ENCODE measurements at regions not wholly inside any gene's neighbourhood (a gene's known extent, or its start where the extent isn't known, plus 50 kb on each side); places are given as distances from the start of the nearest gene placed in this dataset.

DNA sequence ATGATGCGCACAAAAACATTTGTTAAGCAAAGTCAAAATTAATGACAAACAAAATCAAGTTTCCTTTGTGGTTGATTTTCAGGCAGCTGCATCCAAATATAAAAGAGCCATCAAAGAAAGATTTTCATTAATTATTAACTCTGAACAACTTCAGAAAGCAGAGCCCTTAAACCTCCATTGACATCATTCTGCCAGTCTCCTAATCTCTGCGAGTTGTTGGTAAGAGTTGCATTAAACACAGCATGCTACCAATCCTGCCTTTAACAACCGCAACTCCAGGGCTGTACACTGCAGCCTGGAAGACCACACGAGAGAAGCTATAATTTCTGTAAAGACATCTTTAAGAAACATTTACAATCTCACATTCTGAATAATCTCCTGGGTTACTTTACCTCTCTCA is 204.6 kb downstream of the NR2F2 start:
- Histone ChIP-seq H2AFZ (ENCODE audit: control insufficient read depth, low read length) (no peak overlapping the region), H3K4me2 (ENCODE audit: control insufficient read depth, extremely low read depth, insufficient read depth, low read depth, low read length) (no peak overlapping the region), H3K36me3 (ENCODE audit: control insufficient read depth in 2 of 2, extremely low read depth in 1 of 2, insufficient read depth in 2 of 2, low read length in 2 of 2) (no peaks in the 10 kb centered on the region), H3K27ac (ENCODE audit: control insufficient read depth, insufficient read depth, low read length) (no peak overlapping the region), H4K20me1 (ENCODE audit: control insufficient read depth, extremely low read depth, insufficient read depth, low read length) (no peaks in the 10 kb centered on the region), H3K27me3 (ENCODE audit: control insufficient read depth, extremely low read depth, insufficient read depth, low read length) (no peaks in the 10 kb centered on the region), H3K9me3 (ENCODE audit: control insufficient read depth, low read depth, low read length) (no peaks in the 10 kb centered on the region), H3K4me3 (ENCODE audit: control insufficient read depth in 2 of 3, extremely low read depth in 1 of 3, insufficient read depth in 2 of 3, low read depth in 1 of 3, low read length in 3 of 3) (no peak overlapping the region), H3K9me1 (ENCODE audit: control insufficient read depth, extremely low read depth, insufficient read depth, low read length) (no peaks in the 10 kb centered on the region), H3K4me1 (ENCODE audit: control insufficient read depth, extremely low read depth, insufficient read depth, low read length) (no peaks in the 10 kb centered on the region), H3K9ac (ENCODE audit: control insufficient read depth, extremely low read depth, insufficient read depth, low read length) (no peak overlapping the region), H3K79me2 (ENCODE audit: control insufficient read depth, insufficient read depth, low read length) (no peaks in the 10 kb centered on the region)
- FAIRE-seq (no peak), DNase-seq (ENCODE audit: low read depth, low spot score) (no peak)
- TF ChIP-seq EZH2 (IDR thresholded peaks at IDR 0.05; ENCODE audit: low read length) (no peak), CTCF (optimal IDR thresholded peaks at IDR 0.05 in 1 of 3, IDR thresholded peaks at IDR 0.05 in 1 of 3, conservative IDR thresholded peaks at IDR 0.05 in 1 of 3; ENCODE audit: extremely low read depth in 1 of 3, insufficient read depth in 2 of 3, low read length in 3 of 3) (no peak)
- dilution Hi-C loops (cut with MboI; ENCODE audit: extremely low pct_ligation_motif_present, low sequenced_read_pairs): no loop called here

- Histone ChIP-seq H3K27ac (ENCODE audit: control insufficient read depth, insufficient read depth, low read length) (no peak overlapping the region), H3K9ac (ENCODE audit: control insufficient read depth, extremely low read depth, insufficient read depth, low read length) (no peak overlapping the region), H4K20me1 (ENCODE audit: control insufficient read depth, extremely low read depth, insufficient read depth, low read length) (no peaks in the 10 kb centered on the region), H3K36me3 (ENCODE audit: control insufficient read depth in 2 of 2, extremely low read depth in 1 of 2, insufficient read depth in 2 of 2, low read length in 2 of 2) (no peaks in the 10 kb centered on the region), H3K9me3 (ENCODE audit: control insufficient read depth, low read depth, low read length) (no peaks in the 10 kb centered on the region), H3K4me1 (ENCODE audit: control insufficient read depth, extremely low read depth, insufficient read depth, low read length) (no peaks in the 10 kb centered on the region), H2AFZ (ENCODE audit: control insufficient read depth, low read length) (no peak overlapping the region), H3K4me2 (ENCODE audit: control insufficient read depth, extremely low read depth, insufficient read depth, low read depth, low read length) (no peak overlapping the region), H3K9me1 (ENCODE audit: control insufficient read depth, extremely low read depth, insufficient read depth, low read length) (no peaks in the 10 kb centered on the region), H3K79me2 (ENCODE audit: control insufficient read depth, insufficient read depth, low read length) (no peaks in the 10 kb centered on the region), H3K27me3 (ENCODE audit: control insufficient read depth, extremely low read depth, insufficient read depth, low read length) (no peaks in the 10 kb centered on the region), H3K4me3 (ENCODE audit: control insufficient read depth in 2 of 3, extremely low read depth in 1 of 3, insufficient read depth in 2 of 3, low read depth in 1 of 3, low read length in 3 of 3) (no peak overlapping the region)
- TF ChIP-seq CTCF (optimal IDR thresholded peaks at IDR 0.05 in 1 of 3, IDR thresholded peaks at IDR 0.05 in 1 of 3, conservative IDR thresholded peaks at IDR 0.05 in 1 of 3; ENCODE audit: extremely low read depth in 1 of 3, insufficient read depth in 2 of 3, low read length in 3 of 3) (no peak), EZH2 (IDR thresholded peaks at IDR 0.05; ENCODE audit: low read length) (no peak)
- dilution Hi-C loops (cut with MboI; ENCODE audit: extremely low pct_ligation_motif_present, low sequenced_read_pairs): no loop called here
- DNase-seq (ENCODE audit: low read depth, low spot score): no peak
- FAIRE-seq: no peak
Measured at GRCh38 chr15:96538491-96538890, 208.0 kb downstream of the NR2F2 start.
